ENCODE measurements at regions not wholly inside any gene's neighbourhood (a gene's known extent, or its start where the extent isn't known, plus 50 kb on each side); places are given as distances from the start of the nearest gene placed in this dataset.
"Not testable (repeated sequence)": the region's sequence is repeated elsewhere in the genome, so short reads cannot be mapped to it uniquely, and the experiment has no call there.

- no peak for DNase-seq
Measured at GRCh38 chr1:8139941-8140340, 113.8 kb upstream of the ERRFI1 start.

- no peak for DNase-seq
Measured at GRCh38 chr1:8139383-8139782, 113.3 kb upstream of the ERRFI1 start.

GRCh38 chr1:8138673-8139072 lies 112.6 kb upstream of the ERRFI1 start:
- no peak for DNase-seq

- DNase-seq, result no peak
Measured at GRCh38 chr1:8137481-8138244, 111.6 kb upstream of the ERRFI1 start.

GRCh38 chr1:8136766-8137165 lies 110.7 kb upstream of the ERRFI1 start:
- no peak for DNase-seq

- DNase-seq, result no peak
Measured at GRCh38 chr1:8135250-8135649, 109.1 kb upstream of the ERRFI1 start.

- DNase-seq, result no peak
Measured at GRCh38 chr1:8134546-8135235, 108.6 kb upstream of the ERRFI1 start.

GRCh38 chr1:8133657-8134430 lies 107.7 kb upstream of the ERRFI1 start:
- no peak for DNase-seq

- DNase-seq, result no peak
Measured at GRCh38 chr1:8133190-8133589, 107.1 kb upstream of the ERRFI1 start.

- DNase-seq, result peak; percentile 23
Measured at GRCh38 chr1:8127171-8127641, 101.1 kb upstream of the ERRFI1 start.

GRCh38 chr1:8122477-8123407 lies 96.6 kb upstream of the ERRFI1 start:
- peak; percentile 35 for DNase-seq

GRCh38 chr1:8122160-8122476 lies 96.0 kb upstream of the ERRFI1 start:
- DNase-seq, result peak; percentile 35

GRCh38 chr1:8121261-8122159 lies 95.4 kb upstream of the ERRFI1 start:
- no peak for DNase-seq

GRCh38 chr1:8120693-8121260 lies 94.7 kb upstream of the ERRFI1 start:
- DNase-seq, result peak; percentile 30

GRCh38 chr1:8118736-8119135 lies 92.6 kb upstream of the ERRFI1 start:
- DNase-seq, result not testable (repeated sequence)

GRCh38 chr1:8118031-8118451 lies 91.9 kb upstream of the ERRFI1 start:
- DNase-seq, result no peak

GRCh38 chr1:8116894-8117264 lies 90.8 kb upstream of the ERRFI1 start:
- no peak for DNase-seq

GRCh38 chr1:8115769-8116167 lies 89.7 kb upstream of the ERRFI1 start:
- DNase-seq, result no peak

GRCh38 chr1:8115031-8115768 lies 89.1 kb upstream of the ERRFI1 start:
- DNase-seq, result no peak
